GM12878 (cell line): ENCODE measurements at regions not wholly inside any gene's neighbourhood (a gene's known extent, or its start where the extent isn't known, plus 50 kb on each side); places are given as distances from the start of the nearest gene placed in this dataset.

Source experiments
- ATAC-seq: fragments of 200-7000 bp; cut with Tn5 transposase; 3 replicates; pipeline ENCODE4 v1.9.1; 2020; ENCODE audit warnings: mild to moderate bottlenecking, moderate library complexity
- BruUV-seq: library from RNA; stranded (reverse); fragments of 400-500 nt; replicated peaks from 2 replicates; lab custom pipeline; 2021; lab: Mats Ljungman, UMichigan
- CTCF ChIA-PET: fragments of 300-600 bp; sonication (Branson Sonifier 250); formaldehyde crosslinking; extraction: SDS; loops from one replicate; lab custom pipeline; 2021; ENCODE audit warnings: inconsistent platforms; lab: Yijun Ruan, JAX
- POLR2A ChIA-PET: fragments of 350-600 bp; formaldehyde crosslinking; extraction: SDS; loops from one replicate; lab custom pipeline; 2021; ENCODE audit warnings: inconsistent platforms; lab: Charles Lee
- RAD21 ChIA-PET: fragments of 300-600 bp; sonication (Branson Sonifier 250); formaldehyde crosslinking; loops from one replicate; lab custom pipeline; 2023; ENCODE audit warnings: antibody characterized with exemption; ENCODE audit not compliant: unreplicated experiment; lab: Charles Lee
- SMC1A ChIA-PET: fragments of 300-600 bp; sonication (Branson Sonifier 250); formaldehyde crosslinking; loops from one replicate; lab custom pipeline; 2023; ENCODE audit not compliant: unreplicated experiment, uncharacterized antibody; lab: Charles Lee
- DNase-seq: peaks from one replicate; pipeline ENCODE4 v3.0.0-alpha.2; 2011; ENCODE audit warnings: low read depth, low spot score
- FAIRE-seq: peaks from 3 replicates; lab custom pipeline; 2011; peaks lifted over from hg19 to GRCh38; lab: Jason Lieb, UNC
- H2AFZ ChIP-seq: 2 replicates; pipeline ENCODE4 v1.6.0; 2011; ENCODE audit warnings: low read depth, low read length, control low read depth; ENCODE audit not compliant: control insufficient read depth
- H3K27ac ChIP-seq: 2 replicates; pipeline ENCODE4 v1.5.1; 2011; ENCODE audit warnings: control low read depth; ENCODE audit not compliant: control insufficient read depth, insufficient read depth
- H3K27me3 ChIP-seq, 2 experiments: replicated peaks in 1 of 2; 2 replicates each; pipeline versions ENCODE4 v1.6.0 to v1.6.1; 2011; ENCODE audit warnings: low read length in 1 of 2; ENCODE audit not compliant: control insufficient read depth in 2 of 2, insufficient read depth in 2 of 2
- H3K36me3 ChIP-seq, 2 experiments: 2 replicates each; pipeline ENCODE4 v1.5.1; 2011; ENCODE audit warnings: low read length in 1 of 2; ENCODE audit not compliant: control insufficient read depth in 2 of 2, insufficient read depth in 2 of 2
- H3K4me1 ChIP-seq: 2 replicates; pipeline ENCODE4 v1.6.1; 2011; ENCODE audit warnings: mild to moderate bottlenecking, low read length, moderate library complexity, mixed read lengths; ENCODE audit not compliant: control insufficient read depth, insufficient read depth
- H3K4me2 ChIP-seq: 2 replicates; pipeline ENCODE4 v1.6.0; 2011; ENCODE audit warnings: control low read depth; ENCODE audit not compliant: control insufficient read depth, insufficient read depth
- H3K4me3 ChIP-seq: fragments of 200-600 bp; sonication (generic); 2 replicates; pipeline ENCODE4 v1.5.1; 2016
- H3K79me2 ChIP-seq: 2 replicates; pipeline ENCODE4 v1.6.0; 2011; ENCODE audit warnings: low read length; ENCODE audit not compliant: control insufficient read depth, insufficient read depth
- H3K9ac ChIP-seq: 2 replicates; pipeline ENCODE4 v1.8.0; 2011; ENCODE audit warnings: low read length, control low read depth, mixed read lengths; ENCODE audit not compliant: control insufficient read depth, insufficient read depth
- H3K9me3 ChIP-seq: replicated peaks from 3 replicates; pipeline ENCODE4 v1.5.1; 2011; ENCODE audit warnings: mild to moderate bottlenecking, low read length; ENCODE audit not compliant: control insufficient read depth, insufficient read depth
- H4K20me1 ChIP-seq: 2 replicates; pipeline ENCODE4 v1.6.0; 2011; ENCODE audit not compliant: control insufficient read depth, insufficient read depth
- BCL11A ChIP-seq: IDR thresholded peaks from 2 replicates; pipeline ENCODE4 v1.6.1; 2011; ENCODE audit warnings: low read depth, low read length
- CBX5 ChIP-seq: sonication (generic); IDR thresholded peaks from 2 replicates; pipeline ENCODE4 v1.6.1; 2016; ENCODE audit warnings: low read depth, moderate library complexity, mild to moderate bottlenecking, inconsistent platforms
- CHD4 ChIP-seq: fragments of 200-600 bp; sonication (generic); IDR thresholded peaks from 2 replicates; pipeline ENCODE4 v1.6.1; 2016; ENCODE audit warnings: mild to moderate bottlenecking
- GABPA ChIP-seq: IDR thresholded peaks from 2 replicates; pipeline ENCODE4 v1.6.1; 2014; ENCODE audit warnings: antibody characterized with exemption, low read depth, mild to moderate bottlenecking, inconsistent platforms
- IKZF2 ChIP-seq, 2 experiments: fragments of 450-650 bp; IDR thresholded peaks; 2 replicates each; pipeline ENCODE4 v1.6.1; 2017; ENCODE audit warnings: mild to moderate bottlenecking in 2 of 2, moderate library complexity in 2 of 2
- PBX3 ChIP-seq: IDR thresholded peaks from 2 replicates; pipeline ENCODE4 v1.6.1; 2011; ENCODE audit warnings: mild to moderate bottlenecking, low read depth, low read length, moderate library complexity; ENCODE audit not compliant: insufficient replicate concordance
- STAT1 ChIP-seq: fragments of 450-650 bp; conservative IDR thresholded peaks from 2 replicates; pipeline ENCODE4 v1.6.1; 2014; ENCODE audit warnings: antibody characterized with exemption, mild to moderate bottlenecking
- TCF7 ChIP-seq: IDR thresholded peaks from 2 replicates; pipeline ENCODE4 v1.6.1; 2014; ENCODE audit warnings: antibody characterized with exemption, borderline replicate concordance
- WGBS: methylation state at CpG from one replicate; pipeline ENCODE4 v1.1.6; 2016; ENCODE audit warnings: low lambda C conversion rate; ENCODE audit not compliant: insufficient replicate concordance, insufficient coverage; ENCODE audit errors: missing lambda C conversion rate; 5-methylcytosine and 5-hydroxymethylcytosine counted together
- in situ Hi-C: fragments of 300-500 bp; cut with MboI; formaldehyde crosslinking; loops from 9 replicates; pipeline ENCODE4 v1.14.3; 2018; ENCODE audit warnings: mixed read lengths
- intact Hi-C: fragments of 100-400 bp; cut with micrococcal nuclease; formaldehyde crosslinking; loops from one replicate; pipeline ENCODE4 v1.14.2; 2022; ENCODE audit not compliant: unreplicated experiment
- TF ChIP-seq, protein P1 (sequence below): fragments of 450-650 bp; IDR thresholded peaks from 2 replicates; pipeline ENCODE4 v1.6.1; 2017; ENCODE audit warnings: low read depth, mild to moderate bottlenecking, moderate library complexity
- TF ChIP-seq, protein P2 (sequence below): fragments of 450-650 bp; IDR thresholded peaks from 2 replicates; pipeline ENCODE4 v1.6.1; 2018; ENCODE audit warnings: mild to moderate bottlenecking, low read depth, moderate library complexity; ENCODE audit not compliant: partially characterized antibody
- TF ChIP-seq, protein P3 (sequence below): fragments of 150-350 bp; IDR thresholded peaks from 2 replicates; pipeline ENCODE4 v1.6.1; 2014; ENCODE audit warnings: mild to moderate bottlenecking, low read depth, low read length

DNA sequence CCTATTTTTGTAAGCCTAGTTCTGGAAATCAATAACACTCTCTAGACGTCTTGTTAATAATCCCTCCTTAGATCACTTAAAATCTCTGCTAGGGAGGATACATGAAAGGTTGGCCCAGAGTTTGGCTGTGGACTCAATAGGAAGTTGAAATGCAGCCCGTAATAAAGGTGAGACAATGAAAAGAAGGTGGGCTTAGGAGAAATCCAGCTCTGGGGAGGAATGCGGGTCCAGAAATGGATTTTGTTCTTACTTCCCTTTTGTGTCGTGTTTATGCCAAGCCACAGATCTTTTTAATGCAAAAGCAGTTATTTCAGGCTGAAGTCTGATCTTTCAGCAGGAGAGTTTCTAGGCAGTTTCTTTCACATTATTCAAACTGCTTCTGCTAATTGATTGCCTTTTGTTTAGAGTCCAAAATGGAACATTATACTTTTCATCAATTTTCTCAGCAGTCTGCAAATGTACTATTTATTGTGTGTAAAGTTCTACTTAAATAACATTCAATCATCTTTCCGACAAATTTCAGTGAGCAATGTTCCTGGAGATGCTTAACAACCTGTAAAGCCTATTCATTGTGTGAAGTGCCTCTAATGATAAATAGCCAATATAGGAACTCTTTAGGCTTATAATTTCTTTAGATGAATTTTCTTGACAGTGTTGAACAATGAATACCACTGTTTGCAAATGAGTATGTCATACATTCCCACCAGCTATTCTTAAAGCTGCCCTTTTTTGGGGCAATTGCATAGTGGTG lies 252.9 kb upstream of the KRR1 start (continued):
- TF ChIP-seq, protein P1, sequence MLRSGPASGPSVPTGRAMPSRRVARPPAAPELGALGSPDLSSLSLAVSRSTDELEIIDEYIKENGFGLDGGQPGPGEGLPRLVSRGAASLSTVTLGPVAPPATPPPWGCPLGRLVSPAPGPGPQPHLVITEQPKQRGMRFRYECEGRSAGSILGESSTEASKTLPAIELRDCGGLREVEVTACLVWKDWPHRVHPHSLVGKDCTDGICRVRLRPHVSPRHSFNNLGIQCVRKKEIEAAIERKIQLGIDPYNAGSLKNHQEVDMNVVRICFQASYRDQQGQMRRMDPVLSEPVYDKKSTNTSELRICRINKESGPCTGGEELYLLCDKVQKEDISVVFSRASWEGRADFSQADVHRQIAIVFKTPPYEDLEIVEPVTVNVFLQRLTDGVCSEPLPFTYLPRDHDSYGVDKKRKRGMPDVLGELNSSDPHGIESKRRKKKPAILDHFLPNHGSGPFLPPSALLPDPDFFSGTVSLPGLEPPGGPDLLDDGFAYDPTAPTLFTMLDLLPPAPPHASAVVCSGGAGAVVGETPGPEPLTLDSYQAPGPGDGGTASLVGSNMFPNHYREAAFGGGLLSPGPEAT, result no peak
- TF ChIP-seq CBX5, result no peak
- TF ChIP-seq TCF7, result no peak

DNA sequence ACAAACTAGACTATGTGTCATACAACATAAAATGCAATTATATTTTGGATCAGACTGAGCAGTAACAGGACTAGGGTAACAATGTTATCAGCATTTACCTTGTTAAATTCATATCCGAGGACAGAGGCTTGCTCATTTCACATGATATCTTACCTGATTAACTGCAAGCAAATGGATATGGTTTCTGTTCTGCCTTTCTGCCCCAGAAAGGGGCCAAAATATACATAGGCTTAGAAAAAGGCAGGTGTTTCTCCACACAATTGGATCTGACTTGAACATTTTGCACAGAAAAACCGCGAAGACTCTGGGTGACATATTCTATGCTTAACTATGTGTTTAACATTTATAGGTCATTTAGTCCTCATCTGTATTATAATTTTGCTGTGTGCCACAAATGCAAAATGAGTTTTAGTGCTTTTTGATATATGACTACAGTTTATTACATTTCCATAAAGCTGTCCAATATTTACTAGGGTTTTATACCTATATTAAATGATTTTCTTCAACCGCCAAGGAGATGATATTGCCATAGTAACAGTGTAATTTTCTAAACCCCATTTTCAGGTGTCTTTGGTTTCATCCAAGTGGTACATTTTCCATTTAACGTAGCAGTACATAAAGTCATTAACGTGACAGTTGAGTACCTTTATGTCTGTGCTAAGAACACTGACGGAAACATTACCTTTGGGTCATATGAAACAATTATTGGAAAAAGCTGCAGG lies 249.3 kb upstream of the KRR1 start:
- Histone ChIP-seq H3K4me3 (no peak overlapping the region), H3K36me3 (no peaks in the 10 kb centered on the region), H3K4me2 (no peak overlapping the region), H3K79me2 (no peaks in the 10 kb centered on the region), H3K9me3 (no peaks in the 10 kb centered on the region), H3K4me1 (no peaks in the 10 kb centered on the region), H4K20me1 (no peaks in the 10 kb centered on the region), H3K27me3 (no peaks in the 10 kb centered on the region), H3K27ac (no peak overlapping the region), H3K9ac (no peak overlapping the region), H2AFZ (no peak overlapping the region)
- ChIA-PET RAD21 (interaction anchor here (0.6 to 2.1 kb wide), 3 partner anchors 100 to 271 kb away, joined by 3 to 12 read pairs (median 6); partner anchors contain the start of gene PHLDA1), POLR2A (no interaction called here), SMC1A (interaction anchor here (0.8 to 2.6 kb wide), 8 partner anchors 9 to 201 kb away, joined by 3 to 10 read pairs (median 5); no protein-coding TSS in a partner anchor), CTCF (interaction anchor here (1.9 kb wide), 1 partner anchor 52 kb away, joined by 4 read pairs; no protein-coding TSS in a partner anchor)
- no peak for DNase-seq
- FAIRE-seq, result no peak
- ATAC-seq, result no peak
- intact Hi-C loops, result no loop called here
- in situ Hi-C loops, result no loop called here
- 57% methylated on average over 7 of the region's 7 CpGs for WGBS
- BruUV-seq, result no TSS peak
- TF ChIP-seq GABPA (no peak), PBX3 (no peak), CHD4 (no peak), STAT1 (no peak), CBX5 (no peak), IKZF2 (IDR thresholded peaks at IDR 0.05) (no peak), BCL11A (no peak)
- TF ChIP-seq, protein P2, sequence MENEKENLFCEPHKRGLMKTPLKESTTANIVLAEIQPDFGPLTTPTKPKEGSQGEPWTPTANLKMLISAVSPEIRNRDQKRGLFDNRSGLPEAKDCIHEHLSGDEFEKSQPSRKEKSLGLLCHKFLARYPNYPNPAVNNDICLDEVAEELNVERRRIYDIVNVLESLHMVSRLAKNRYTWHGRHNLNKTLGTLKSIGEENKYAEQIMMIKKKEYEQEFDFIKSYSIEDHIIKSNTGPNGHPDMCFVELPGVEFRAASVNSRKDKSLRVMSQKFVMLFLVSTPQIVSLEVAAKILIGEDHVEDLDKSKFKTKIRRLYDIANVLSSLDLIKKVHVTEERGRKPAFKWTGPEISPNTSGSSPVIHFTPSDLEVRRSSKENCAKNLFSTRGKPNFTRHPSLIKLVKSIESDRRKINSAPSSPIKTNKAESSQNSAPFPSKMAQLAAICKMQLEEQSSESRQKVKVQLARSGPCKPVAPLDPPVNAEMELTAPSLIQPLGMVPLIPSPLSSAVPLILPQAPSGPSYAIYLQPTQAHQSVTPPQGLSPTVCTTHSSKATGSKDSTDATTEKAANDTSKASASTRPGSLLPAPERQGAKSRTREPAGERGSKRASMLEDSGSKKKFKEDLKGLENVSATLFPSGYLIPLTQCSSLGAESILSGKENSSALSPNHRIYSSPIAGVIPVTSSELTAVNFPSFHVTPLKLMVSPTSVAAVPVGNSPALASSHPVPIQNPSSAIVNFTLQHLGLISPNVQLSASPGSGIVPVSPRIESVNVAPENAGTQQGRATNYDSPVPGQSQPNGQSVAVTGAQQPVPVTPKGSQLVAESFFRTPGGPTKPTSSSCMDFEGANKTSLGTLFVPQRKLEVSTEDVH, result no peak
- TF ChIP-seq, protein P3, sequence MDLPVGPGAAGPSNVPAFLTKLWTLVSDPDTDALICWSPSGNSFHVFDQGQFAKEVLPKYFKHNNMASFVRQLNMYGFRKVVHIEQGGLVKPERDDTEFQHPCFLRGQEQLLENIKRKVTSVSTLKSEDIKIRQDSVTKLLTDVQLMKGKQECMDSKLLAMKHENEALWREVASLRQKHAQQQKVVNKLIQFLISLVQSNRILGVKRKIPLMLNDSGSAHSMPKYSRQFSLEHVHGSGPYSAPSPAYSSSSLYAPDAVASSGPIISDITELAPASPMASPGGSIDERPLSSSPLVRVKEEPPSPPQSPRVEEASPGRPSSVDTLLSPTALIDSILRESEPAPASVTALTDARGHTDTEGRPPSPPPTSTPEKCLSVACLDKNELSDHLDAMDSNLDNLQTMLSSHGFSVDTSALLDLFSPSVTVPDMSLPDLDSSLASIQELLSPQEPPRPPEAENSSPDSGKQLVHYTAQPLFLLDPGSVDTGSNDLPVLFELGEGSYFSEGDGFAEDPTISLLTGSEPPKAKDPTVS, result no peak
